ENCODE measurements at regions not wholly inside any gene's neighbourhood (a gene's known extent, or its start where the extent isn't known, plus 50 kb on each side); places are given as distances from the start of the nearest gene placed in this dataset.

DNA sequence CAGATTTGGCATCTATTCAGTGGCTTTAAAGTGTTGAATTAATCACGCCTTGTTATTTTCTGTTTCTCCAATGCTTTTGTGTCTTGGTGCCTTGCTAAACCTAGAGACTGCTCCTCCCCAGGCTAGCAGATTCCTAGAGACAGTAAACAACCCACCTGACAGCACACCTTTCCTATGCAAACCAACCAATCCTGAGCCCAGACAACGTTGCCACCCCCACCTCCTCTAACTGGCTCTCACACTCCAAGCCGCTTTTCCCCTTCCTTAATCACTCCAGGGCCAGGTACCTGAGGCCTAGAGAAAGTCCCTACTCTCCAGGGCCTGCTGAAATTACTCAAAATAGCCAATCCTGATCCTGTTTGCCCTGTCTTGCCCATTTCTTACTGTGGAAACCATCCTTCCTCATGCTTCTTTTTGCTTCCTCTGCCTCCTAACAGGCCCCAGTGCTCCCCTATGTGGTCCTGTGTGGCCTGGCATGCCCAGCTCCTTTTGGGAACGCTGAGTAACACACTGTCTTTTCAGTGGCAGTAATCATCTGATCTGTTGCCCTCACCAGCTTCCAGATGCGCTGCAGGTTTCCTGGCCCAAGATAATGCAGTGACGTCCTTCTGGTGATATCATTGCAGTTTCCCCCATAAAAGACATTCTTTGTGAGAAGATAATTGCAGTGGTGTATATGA lies 53.4 kb downstream of the GAS1 start:
- DNase-seq (ENCODE audit: low spot score) (no peak), FAIRE-seq (no peak)

DNA sequence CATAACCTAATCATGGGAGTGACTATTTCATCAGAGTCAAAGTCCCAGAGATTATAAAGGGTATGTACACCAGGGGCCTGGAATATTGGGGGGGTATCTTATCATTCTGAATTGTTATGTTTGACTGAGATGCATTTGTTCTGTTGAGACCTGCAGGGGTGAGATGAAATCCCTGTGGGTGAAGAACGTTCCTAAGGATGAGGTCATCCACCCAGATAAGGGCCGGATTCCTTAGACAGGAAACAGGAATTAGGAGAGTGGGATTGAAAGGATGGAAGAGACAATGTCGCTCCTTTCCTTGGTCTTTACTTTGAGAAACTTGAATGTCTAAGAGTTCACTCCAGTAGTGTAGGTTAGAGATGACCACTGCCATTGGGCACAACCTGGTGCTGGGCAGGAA lies 54.7 kb downstream of the GAS1 start:
- no peak for FAIRE-seq
- DNase-seq (ENCODE audit: low spot score), result peak; percentile 21

DNA sequence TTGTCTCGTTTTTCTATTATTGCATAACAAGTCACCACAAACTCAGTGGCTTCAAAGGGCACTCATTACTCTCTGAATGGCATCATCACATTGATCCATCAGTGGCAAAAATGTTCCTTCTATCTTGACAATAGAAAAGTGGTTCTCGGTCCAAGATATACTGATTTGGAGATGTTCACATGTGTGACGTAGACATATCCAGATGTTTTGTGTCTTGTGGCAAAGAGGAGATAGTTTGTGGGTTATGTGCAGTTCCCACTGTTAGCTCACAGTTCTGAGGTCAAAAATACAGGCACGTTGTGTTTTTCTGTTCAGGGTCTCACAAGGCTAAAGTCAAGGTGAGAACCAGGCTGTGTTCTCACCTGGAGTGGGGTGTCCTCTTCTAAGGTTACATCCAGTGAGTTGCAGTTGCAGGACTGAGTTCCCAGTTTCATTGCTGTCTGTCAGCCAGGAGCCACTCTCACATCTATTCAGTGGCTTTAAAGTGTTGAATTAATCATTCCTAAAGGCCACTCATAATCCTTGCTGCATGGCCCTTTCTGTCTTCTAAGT lies 55.3 kb downstream of the GAS1 start:
- FAIRE-seq (no peak), DNase-seq (ENCODE audit: low spot score) (no peak)

DNA sequence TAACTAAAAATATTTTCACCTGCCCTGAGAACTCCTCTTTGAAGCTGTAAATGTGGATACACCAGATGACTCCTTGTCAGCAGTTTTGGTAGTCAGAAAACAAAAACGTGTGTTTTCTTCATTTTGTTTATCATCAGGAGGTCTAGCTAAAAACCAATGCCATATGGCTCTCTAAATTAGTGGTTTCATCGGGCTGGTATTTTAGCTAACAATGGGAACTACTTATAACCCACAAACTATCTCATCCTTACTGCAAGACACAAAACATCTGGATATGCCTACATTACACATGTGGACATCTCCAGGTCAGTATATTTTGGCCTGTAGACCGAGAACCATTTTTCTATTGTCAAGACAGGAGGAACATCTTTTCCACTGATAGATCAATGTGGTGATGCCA lies 56.2 kb downstream of the GAS1 start:
- FAIRE-seq (no peak), DNase-seq (ENCODE audit: low spot score) (no peak)

DNA sequence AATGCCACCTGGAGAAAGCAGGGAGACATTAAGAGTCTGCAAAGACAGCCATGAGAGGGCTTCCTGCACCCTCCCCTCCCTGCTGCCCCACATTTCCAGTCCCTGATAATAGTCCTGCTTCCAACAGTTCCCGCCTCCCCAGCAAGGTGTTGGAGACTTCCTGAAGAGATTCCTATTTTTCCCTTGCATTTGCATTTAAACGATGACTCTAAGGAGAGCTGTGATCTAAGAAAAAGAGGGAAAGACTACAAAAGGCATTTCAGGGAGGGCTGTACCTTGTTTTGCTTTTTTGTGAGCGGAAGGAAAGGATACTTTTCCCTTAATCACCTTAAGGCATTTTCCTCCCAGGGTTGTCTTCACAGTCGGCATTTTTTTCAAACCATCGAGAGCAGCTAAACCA lies 62.1 kb downstream of the GAS1 start:
- DNase-seq (ENCODE audit: low spot score) (no peak), FAIRE-seq (no peak)

DNA sequence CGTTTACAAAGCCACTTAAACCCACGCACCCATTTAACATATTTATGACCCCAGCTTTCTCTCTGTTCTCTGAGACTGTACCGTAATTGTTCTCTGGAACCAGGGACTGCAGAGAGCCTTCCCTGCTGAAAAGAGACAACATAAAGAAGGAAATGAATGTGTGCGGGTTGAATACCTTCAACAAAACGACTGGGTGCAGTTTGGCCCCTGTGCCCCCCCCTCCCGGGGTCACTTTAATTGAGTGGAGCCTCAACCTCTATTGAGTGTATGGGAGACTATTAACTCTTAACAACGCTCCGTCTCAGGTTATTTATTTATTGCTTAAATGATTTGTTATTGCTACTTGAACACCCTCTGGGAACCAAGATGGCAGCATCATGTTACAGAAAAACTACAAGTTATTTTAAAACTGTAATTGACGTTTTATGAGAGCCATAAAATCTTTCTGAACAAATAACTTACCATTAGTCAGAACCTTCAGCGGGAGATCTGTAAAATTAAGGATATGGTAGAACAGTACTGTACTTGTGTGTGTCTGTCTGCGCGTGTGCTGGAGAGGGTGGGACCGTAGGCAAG lies 70.6 kb downstream of the GAS1 start:
- DNase-seq (ENCODE audit: low spot score) (no peak), FAIRE-seq (no peak)

DNA sequence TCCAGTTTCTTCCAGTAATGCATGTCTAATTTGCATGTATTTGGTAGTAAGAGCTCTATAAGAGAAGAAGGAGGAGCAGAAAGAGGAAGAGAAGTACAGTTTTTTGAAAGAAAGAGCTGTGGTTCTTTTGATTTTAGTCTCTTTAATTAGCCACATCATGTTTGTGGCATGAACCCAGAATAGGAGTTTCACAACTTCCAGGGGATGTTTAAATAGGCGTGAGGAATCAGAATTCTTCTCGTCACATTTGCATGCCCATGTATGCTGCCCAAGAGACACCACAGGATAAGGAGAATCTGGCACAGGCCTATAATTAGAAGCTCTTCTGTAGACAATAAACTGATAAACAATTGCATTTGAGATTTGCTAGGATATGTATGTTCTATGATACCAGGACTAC lies 78.7 kb downstream of the GAS1 start:
- FAIRE-seq, result no peak
- DNase-seq (ENCODE audit: low spot score), result no peak

DNA sequence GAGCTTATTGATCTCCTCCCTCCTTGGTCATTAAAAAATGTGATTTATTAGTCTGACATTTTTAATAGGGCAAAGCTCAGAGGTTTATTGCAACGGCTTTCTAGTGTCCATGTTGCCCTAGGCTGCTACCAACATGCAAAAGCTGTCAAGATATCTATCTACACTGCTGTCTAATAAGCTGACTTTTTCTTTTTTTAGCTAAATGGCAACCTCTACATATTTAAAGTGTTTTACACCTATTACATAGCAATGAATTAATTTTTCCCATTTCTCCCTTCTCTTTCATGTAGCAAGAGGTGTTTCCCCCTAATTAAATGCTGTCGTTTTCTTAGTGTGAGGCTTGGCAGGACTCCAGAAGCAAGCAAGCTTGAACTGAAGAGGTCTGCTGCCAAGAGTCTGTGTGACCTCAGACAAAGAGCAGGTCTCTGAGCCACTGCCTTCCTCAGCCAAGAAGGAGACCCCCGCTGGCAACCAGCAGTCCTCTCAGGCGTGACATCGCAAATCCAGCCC lies 79.4 kb downstream of the GAS1 start:
- no peak for FAIRE-seq
- DNase-seq (ENCODE audit: low spot score), result no peak

DNA sequence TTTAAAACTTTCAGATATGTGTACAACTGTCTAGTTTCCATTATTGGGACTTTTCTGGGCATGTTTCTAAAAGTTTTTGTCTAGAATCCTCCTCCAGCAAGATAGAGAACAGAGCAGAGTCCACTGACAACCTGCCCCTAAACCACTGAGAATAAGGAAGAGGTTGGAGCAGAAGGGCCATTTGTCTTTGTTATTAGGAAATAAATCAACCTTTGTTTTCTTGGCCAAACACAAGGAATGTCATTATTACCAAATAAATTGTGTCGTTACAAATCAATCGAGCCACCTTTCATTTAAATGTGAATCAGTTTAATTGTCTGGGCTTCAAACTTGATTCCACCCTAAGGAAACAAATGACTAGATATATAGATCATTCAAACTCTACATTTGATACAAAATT lies 81.4 kb downstream of the GAS1 start:
- no peak for DNase-seq (ENCODE audit: low spot score)
- FAIRE-seq, result no peak

DNA sequence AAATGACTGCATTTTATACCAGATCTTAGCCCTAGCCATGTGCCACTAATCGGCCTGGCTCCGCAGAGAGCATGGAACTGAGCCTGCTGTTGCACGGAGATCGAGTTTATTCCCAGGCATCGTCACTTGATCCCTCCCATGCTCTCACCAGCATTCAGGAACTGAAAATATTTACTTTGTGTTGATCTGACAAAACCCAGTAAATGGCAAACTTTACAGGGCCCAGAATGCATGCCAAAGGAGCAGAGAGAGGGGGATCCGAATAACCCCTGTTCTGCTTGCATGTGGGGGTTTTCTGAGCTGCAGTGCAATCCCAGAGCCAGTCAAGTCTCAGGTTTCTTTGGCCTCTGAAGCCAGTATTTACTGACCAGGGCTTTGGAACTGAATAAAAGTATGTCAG lies 87.3 kb downstream of the GAS1 start:
- FAIRE-seq, result no peak
- DNase-seq (ENCODE audit: low spot score), result no peak

DNA sequence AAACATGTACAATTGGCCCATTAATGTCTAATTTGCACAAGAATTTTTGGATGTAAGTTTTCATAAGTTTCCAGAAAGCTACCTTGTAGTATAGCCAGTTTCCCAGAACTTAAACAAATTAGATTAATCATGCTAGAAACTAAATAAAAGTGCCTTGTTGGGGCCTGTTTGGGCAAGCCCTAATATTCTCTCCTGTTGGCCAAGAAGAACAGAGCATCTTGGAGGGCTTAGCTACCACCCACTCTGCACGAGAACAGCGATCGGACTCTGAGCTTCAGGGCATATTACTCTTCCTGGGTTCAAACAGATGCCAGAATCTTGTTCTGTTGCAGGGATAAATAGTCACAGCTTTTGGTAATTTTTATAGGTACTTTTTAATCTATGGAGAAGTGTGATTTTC lies 88.2 kb downstream of the GAS1 start:
- no peak for FAIRE-seq

DNA sequence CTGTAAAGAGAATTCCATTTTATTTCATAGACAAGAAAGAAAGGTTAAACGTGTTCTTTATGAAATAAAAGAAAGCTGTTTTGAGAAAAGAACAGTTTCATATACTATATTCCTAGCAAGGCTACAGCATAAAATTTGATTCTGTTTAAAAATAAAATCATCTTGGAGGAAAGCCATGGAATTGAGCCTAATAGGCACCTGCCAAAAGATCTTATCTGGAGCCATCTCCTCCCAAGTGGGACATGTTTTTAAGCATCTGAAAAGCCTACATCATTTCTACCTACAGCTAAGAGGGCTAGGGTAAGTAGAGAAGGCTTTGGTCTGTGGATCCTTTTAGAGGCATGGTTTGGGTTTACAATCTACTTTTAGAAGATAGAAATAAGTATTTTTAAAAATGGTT lies 89.3 kb downstream of the GAS1 start:
- DNase-seq (ENCODE audit: low spot score), result no peak
- no peak for FAIRE-seq

More for the DNA sequence above, 88.2 kb downstream of the GAS1 start:
- DNase-seq (ENCODE audit: low spot score), result no peak

DNA sequence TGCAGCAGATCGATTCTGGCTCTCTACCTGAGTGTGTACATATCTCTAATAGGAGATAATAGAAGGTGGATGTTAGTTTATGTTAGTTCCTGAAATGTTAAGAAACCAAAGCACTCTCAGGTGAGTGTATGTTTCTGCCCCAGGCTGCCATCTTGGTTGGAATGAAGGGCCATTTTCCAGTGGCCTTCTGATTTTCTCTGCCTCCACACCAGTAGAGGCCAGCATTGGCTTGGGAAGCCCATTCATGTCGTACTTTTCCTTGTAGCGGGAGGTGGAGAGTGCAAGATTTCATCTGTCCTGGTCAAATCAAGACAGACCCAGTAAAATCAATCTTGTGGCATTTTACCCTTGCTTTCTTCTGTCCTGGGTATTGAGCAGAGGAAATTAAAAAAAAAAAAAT lies 91.0 kb downstream of the GAS1 start:
- no peak for FAIRE-seq
- no peak for DNase-seq (ENCODE audit: low spot score)

DNA sequence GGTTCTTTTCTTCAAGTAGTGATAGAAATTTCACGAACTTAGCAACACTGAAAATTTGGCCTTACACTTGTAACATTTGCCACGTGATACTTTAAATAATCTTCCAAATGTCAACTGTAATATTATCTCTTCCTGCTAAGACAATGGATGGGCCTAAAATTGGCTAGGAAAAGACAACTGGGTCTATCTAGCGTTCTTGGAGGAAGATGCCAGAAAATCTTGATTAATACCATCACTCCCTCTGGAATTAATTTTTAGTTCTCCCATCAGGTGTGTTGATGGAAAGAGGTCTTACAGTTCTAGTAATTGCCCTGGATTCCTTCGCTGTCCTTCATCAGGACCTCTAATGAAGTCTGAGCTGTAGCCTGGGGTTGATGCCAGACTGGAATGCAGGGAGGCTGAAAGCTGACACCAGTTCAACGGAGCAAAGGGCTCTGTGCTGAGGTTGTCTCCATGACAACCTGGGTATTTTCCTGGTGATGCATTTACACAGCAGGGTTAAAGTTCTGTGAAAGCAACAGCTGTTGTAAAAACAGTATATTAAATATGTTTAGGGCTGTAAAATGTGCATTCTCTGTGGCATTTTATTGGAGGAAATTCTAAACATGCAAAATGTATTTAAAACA lies 92.3 kb downstream of the GAS1 start:
- FAIRE-seq (no peak), DNase-seq (ENCODE audit: low spot score) (peak; percentile 74)

DNA sequence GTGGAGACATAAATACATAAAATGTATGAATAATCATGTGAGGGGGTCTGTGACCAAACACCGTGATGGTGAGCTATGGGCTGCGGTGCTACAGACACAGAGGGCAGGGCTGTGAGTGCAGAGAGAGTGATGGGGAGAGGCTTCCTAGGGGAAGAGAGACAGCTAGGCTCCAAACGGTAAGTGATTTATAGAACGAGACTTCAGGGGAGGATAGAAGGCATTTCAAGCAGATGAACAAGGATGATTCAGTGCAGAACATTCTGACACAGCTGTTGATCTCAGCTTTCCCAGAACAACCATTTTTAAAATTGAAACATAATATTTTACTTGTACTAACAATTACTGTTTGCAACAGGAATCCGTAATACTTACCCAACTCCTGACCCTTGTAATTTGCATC lies 100.7 kb downstream of the GAS1 start:
- FAIRE-seq, result no peak
- no peak for DNase-seq (ENCODE audit: low spot score)

DNA sequence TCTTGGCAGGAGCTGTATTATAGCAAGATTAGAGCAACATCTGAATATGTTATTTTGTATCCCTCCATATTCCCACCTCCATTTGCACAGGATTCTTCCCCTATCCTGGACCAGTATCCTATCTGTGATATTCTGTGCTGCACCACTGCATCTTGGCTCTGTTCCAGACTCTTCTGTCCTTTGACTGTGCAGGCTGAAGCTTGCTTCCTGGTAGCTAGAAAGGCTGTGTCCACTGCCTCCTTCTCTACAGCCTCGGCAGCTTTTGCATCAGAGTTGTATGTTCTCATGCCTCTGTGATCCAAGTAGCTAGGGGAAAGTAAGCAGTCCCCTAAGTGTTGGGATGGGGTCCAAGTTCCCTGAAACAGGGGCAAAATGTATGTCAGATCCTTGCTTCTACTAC lies 104.1 kb downstream of the GAS1 start:
- no peak for FAIRE-seq
- DNase-seq (ENCODE audit: low spot score), result no peak

DNA sequence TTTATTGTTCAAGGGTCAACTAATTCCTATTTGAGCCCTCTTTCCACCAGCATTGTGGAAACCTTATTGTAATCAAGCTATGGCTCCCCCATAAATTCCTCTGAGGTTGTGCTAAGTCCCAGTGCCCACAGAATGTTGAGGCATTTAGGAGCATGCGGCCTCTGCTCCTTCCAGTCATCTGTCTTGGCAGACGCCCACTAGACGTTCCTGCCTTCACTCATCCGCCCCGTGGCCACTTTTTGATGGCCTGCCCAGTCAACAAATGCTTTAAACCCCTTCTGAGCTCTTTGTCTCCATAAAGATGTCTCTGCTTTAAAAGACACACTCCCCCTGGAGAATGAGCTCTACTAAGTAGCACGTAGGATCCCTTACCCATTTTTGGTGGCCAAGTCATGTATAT lies 104.7 kb downstream of the GAS1 start:
- DNase-seq (ENCODE audit: low spot score), result no peak
- no peak for FAIRE-seq

DNA sequence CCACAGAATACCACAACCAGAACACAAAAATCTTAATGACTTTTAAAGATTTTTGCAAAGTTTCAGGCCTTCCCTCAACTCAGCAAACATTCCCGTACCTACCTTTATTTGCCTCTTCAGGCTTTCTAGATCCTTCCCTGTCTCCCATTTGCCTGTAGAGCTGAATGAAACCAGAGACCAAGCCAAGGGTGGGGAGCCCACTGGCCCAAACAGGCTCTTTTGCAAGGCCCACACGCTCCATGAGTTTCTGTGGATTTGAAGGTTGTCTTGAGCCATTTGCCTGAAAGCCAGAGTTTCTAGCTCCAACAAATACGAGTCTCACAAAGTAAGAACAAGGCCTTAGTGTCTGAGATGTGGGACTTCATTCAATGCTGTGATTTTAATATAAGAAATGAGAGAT lies 107.8 kb downstream of the GAS1 start:
- FAIRE-seq (no peak), DNase-seq (ENCODE audit: low spot score) (no peak)

DNA sequence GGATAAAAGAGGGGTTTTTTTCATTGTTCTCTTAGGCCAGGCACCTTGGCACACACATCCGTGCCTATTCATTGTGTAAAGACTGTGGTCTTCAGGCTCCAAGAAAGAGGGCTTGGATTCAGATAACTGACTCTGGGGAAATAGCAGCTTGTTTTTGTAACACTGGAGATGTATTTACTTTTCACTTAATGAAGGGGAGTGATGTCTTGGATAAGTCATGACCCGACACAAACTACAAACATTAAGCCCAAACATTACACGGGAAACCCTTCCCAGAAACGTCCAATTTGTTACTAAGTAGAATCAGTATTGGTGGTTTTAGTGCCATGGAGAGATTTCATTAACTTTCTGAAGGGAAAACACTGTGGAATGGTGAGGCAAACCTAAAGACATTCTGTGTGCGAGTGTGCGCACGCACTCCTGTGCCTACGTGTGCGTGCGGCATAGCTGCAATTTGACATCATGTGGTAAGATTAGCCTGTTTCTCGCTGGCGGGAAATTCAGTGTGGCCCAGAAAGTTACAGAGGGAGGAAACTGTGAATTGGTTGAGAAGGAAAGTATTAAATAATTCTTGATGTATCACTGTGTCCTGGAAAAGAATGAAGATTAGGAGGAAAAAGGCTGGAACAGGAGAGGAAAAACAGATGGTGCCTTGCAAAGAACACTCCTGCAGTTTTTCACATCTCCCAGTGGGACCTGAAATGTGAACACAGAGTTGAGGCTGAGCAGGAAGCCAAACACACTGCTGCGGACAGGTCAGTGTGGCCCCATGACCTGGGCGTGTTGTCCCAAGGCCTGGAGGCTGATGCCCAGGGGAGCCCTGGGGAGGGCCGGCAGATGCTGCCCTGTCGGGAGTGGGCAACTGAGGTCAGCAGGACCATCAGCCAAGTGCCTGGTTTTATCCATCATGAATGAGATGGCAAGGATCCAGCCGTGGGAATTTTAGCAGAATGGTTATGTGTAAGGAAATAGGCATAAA lies 108.5 kb downstream of the GAS1 start:
- FAIRE-seq, result no peak
- DNase-seq (ENCODE audit: low spot score), result no peak

DNA sequence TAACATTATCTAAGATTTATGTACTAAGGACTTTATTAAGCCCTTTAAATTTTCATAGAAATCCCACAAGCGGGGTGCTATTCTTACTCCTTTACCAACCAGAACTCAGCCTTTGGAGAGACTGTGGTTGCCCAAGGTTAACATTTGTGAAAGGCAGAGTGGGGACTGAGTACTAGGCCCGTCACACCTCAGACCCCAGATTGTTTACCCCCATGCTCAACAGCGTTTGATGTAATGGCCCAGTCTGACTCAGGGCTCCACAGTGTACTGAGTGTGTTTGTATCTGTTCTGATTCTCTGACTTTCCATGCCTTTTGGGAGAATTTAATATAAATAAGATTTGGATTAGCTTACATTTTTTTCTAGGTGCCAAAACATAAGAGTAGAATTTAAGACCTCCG lies 110.0 kb downstream of the GAS1 start:
- no peak for DNase-seq (ENCODE audit: low spot score)
- no peak for FAIRE-seq

DNA sequence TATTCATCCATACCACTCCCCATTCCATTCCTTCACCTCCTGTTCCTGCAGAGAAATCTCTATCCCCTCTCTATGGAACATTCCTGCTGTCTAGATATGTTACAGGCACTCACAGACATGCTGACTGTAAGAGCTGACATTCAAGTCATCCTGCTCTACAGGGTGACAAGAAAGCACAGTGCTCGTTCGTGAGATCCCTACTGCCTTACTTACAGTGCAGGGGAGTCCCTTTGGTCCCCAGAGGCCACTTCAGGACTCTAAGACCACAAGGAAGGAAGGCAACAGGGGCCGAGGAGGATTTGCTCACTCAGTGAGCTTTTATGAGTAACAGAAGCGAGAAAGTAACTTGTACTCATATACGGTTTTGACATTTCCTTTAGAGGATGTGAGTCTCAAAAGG lies 110.5 kb downstream of the GAS1 start:
- FAIRE-seq, result no peak
- DNase-seq (ENCODE audit: low spot score), result no peak

DNA sequence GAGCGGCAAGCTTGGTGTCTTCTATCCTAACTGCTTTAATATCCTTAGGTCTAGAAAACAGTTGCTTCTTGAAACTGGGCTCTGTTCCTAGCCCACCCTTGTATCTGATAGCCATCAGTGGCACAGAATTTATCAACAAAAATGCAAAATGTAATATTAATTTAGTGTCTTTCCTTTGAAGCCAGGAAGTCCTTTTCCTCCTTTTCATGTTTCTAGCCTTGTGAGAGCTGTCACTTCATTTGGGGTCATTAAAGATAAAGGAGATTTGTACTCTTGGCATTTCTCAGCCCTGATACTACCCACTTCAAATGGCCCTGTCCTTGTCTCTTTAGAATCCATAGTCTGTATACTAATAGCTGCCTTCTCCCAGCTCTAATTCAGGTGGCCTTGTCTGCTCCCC lies 111.0 kb downstream of the GAS1 start:
- FAIRE-seq (no peak), DNase-seq (ENCODE audit: low spot score) (no peak)
